H1 (cell line): ENCODE measurements at regions not wholly inside any gene's neighbourhood (a gene's known extent, or its start where the extent isn't known, plus 50 kb on each side); places are given as distances from the start of the nearest gene placed in this dataset.

Experiments used
- CTCF ChIA-PET: fragments of 300-600 bp; sonication (Branson Sonifier 250); formaldehyde crosslinking; loops from one replicate; lab custom pipeline; 2021; ENCODE audit not compliant: partially characterized antibody; lab: Charles Lee
- POLR2A ChIA-PET: fragments of 300-600 bp; sonication (Branson Sonifier 250); formaldehyde crosslinking; loops from one replicate; lab custom pipeline; 2021; ENCODE audit warnings: inconsistent platforms; ENCODE audit not compliant: partially characterized antibody; lab: Charles Lee
- DNase-seq, 2 experiments: peaks; one replicate each; pipeline versions ENCODE4 v3.0.0 to v3.0.0-alpha.2; 2010 to 2022; ENCODE audit warnings: low spot score in 2 of 2, low read depth in 1 of 2, mixed read lengths in 1 of 2
- FAIRE-seq: peaks from 2 replicates; lab custom pipeline; 2011; peaks lifted over from hg19 to GRCh38; lab: Jason Lieb, UNC
- H2AFZ ChIP-seq: 2 replicates; pipeline ENCODE4 v1.8.1; 2012; ENCODE audit warnings: low read length, inconsistent platforms
- H2AK5ac ChIP-seq: 2 replicates; pipeline ENCODE4 v1.6.1; 2013; ENCODE audit warnings: low read depth, low read length
- H2BK120ac ChIP-seq: replicated peaks from 2 replicates; pipeline ENCODE3; 2013; ENCODE audit warnings: low read depth, low read length, inconsistent platforms
- H2BK12ac ChIP-seq: 2 replicates; pipeline ENCODE4 v1.6.1; 2013; ENCODE audit warnings: low read depth, low read length
- H2BK15ac ChIP-seq: 2 replicates; pipeline ENCODE4 v1.6.1; 2013; ENCODE audit warnings: low read length
- H2BK20ac ChIP-seq: 2 replicates; pipeline ENCODE4 v1.6.1; 2013; ENCODE audit warnings: low read length
- H2BK5ac ChIP-seq: 2 replicates; pipeline ENCODE4 v1.6.1; 2013; ENCODE audit warnings: low read depth, low read length
- H3K14ac ChIP-seq: 2 replicates; pipeline ENCODE4 v1.6.1; 2013; ENCODE audit warnings: inconsistent platforms; ENCODE audit not compliant: insufficient read length
- H3K18ac ChIP-seq: 2 replicates; pipeline ENCODE4 v1.6.1; 2013; ENCODE audit warnings: low read length; ENCODE audit errors: extremely low read depth
- H3K23ac ChIP-seq: 2 replicates; pipeline ENCODE4 v1.6.1; 2013; ENCODE audit warnings: inconsistent platforms; ENCODE audit not compliant: insufficient read length
- H3K23me2 ChIP-seq: 2 replicates; pipeline ENCODE4 v1.6.1; 2013; ENCODE audit warnings: low read depth, low read length
- H3K27ac ChIP-seq: 2 replicates; pipeline ENCODE4 v1.6.1; 2011; ENCODE audit warnings: low read depth, low read length, inconsistent platforms
- H3K27me3 ChIP-seq, 4 experiments: replicated peaks in 1 of 4; 1 replicate in 1 of 4; 2 replicates in 3 of 4; pipeline versions ENCODE4 v1.6.1 to v1.8.1; 2011 to 2013; ENCODE audit warnings: low read length in 3 of 4, mild to moderate bottlenecking in 3 of 4, inconsistent platforms in 2 of 4, mixed read lengths in 2 of 4, moderate library complexity in 1 of 4; ENCODE audit not compliant: control insufficient read depth in 3 of 4, insufficient read depth in 3 of 4; ENCODE audit errors: extremely low read depth in 1 of 4
- H3K36me3 ChIP-seq, 4 experiments: 2 replicates each; pipeline versions ENCODE4 v1.6.1 to v1.8.1; 2011 to 2013; ENCODE audit warnings: mild to moderate bottlenecking in 4 of 4, low read length in 3 of 4, moderate library complexity in 2 of 4, control low read depth in 1 of 4, inconsistent platforms in 1 of 4; ENCODE audit not compliant: insufficient read depth in 4 of 4, control insufficient read depth in 2 of 4
- H3K4ac ChIP-seq: replicated peaks from 2 replicates; pipeline ENCODE3; 2013; ENCODE audit warnings: low read length, low read depth, mixed read lengths, inconsistent platforms; ENCODE audit not compliant: insufficient read length
- H3K4me1 ChIP-seq, 4 experiments: replicated peaks in 1 of 4; 1 replicate in 1 of 4; 2 replicates in 3 of 4; pipeline versions ENCODE4 v1.6.1 to v1.8.1; 2011 to 2013; ENCODE audit warnings: low read length in 3 of 4, inconsistent platforms in 2 of 4, mixed read lengths in 1 of 4; ENCODE audit not compliant: insufficient read depth in 4 of 4, control insufficient read depth in 3 of 4
- H3K4me2 ChIP-seq, 2 experiments: 2 replicates each; pipeline versions ENCODE4 v1.6.1 to v1.8.1; 2011 to 2013; ENCODE audit warnings: low read depth in 2 of 2, low read length in 2 of 2, control low read depth in 1 of 2, inconsistent platforms in 1 of 2, mild to moderate bottlenecking in 1 of 2; ENCODE audit not compliant: insufficient read depth in 1 of 2
- H3K4me3 ChIP-seq, 4 experiments: fragments of 200-600, 300-600 bp in 1 of 4; sonication (generic), shearing (Covaris generic), sonication (Bioruptor Twin) in 1 of 4; 2 replicates each; pipeline versions ENCODE4 v1.5.1 to v1.8.1; 2011 to 2016; ENCODE audit warnings: low read length in 4 of 4, low read depth in 3 of 4, control low read depth in 2 of 4, inconsistent platforms in 2 of 4, mild to moderate bottlenecking in 2 of 4, mixed read lengths in 1 of 4, moderate library complexity in 1 of 4; ENCODE audit not compliant: insufficient read depth in 2 of 4; ENCODE audit errors: extremely low read depth in 1 of 4
- H3K56ac ChIP-seq: replicated peaks from 2 replicates; pipeline ENCODE3; 2013; ENCODE audit warnings: low read depth, mild to moderate bottlenecking, mixed read lengths, low read length, inconsistent platforms; ENCODE audit not compliant: insufficient read length
- H3K79me1 ChIP-seq: 2 replicates; pipeline ENCODE4 v1.6.1; 2013; ENCODE audit warnings: low read depth, low read length, control low read depth
- H3K79me2 ChIP-seq, 2 experiments: 2 replicates each; pipeline versions ENCODE4 v1.6.1 to v1.8.1; 2012 to 2013; ENCODE audit warnings: low read length in 2 of 2, mild to moderate bottlenecking in 2 of 2, inconsistent platforms in 1 of 2; ENCODE audit not compliant: insufficient read depth in 2 of 2, control insufficient read depth in 1 of 2
- H3K9ac ChIP-seq, 4 experiments: replicated peaks in 1 of 4; 1 replicate in 1 of 4; 2 replicates in 3 of 4; pipeline versions ENCODE4 v1.6.1 to v1.8.1; 2011 to 2013; ENCODE audit warnings: low read depth in 3 of 4, low read length in 3 of 4, control low read depth in 2 of 4, mild to moderate bottlenecking in 2 of 4, moderate library complexity in 2 of 4, inconsistent platforms in 1 of 4; ENCODE audit errors: extremely low read depth in 1 of 4
- H3K9me3 ChIP-seq, 2 experiments: 2 replicates each; pipeline versions ENCODE4 v1.6.1 to v1.8.1; 2012 to 2013; ENCODE audit warnings: mild to moderate bottlenecking in 2 of 2, moderate library complexity in 2 of 2, control low read depth in 1 of 2, inconsistent platforms in 1 of 2, low read depth in 1 of 2, low read length in 1 of 2, mixed read lengths in 1 of 2; ENCODE audit not compliant: insufficient read depth in 2 of 2
- H4K20me1 ChIP-seq, 2 experiments: replicated peaks in 1 of 2; 2 replicates each; pipeline versions ENCODE3 to v1.8.1; 2011 to 2013; ENCODE audit warnings: inconsistent platforms in 2 of 2, low read length in 2 of 2, mild to moderate bottlenecking in 1 of 2; ENCODE audit not compliant: insufficient read depth in 2 of 2, control insufficient read depth in 1 of 2
- H4K5ac ChIP-seq: 2 replicates; pipeline ENCODE4 v1.6.1; 2013; ENCODE audit warnings: low read length, low read depth, mixed read lengths, inconsistent platforms; ENCODE audit not compliant: insufficient read length
- H4K8ac ChIP-seq: 2 replicates; pipeline ENCODE4 v1.8.0; 2013; ENCODE audit warnings: mild to moderate bottlenecking, moderate library complexity, low read length, inconsistent platforms; ENCODE audit not compliant: insufficient read depth; ENCODE audit errors: extremely low read depth
- H4K91ac ChIP-seq: replicated peaks from 2 replicates; pipeline ENCODE3; 2013; ENCODE audit warnings: low read length, mixed read lengths, inconsistent platforms; ENCODE audit not compliant: insufficient read length
- BCL11A ChIP-seq, 2 experiments: IDR thresholded peaks; one replicate each; pipeline ENCODE4 v1.6.1; 2011; ENCODE audit warnings: low read depth in 2 of 2, low read length in 2 of 2, mild to moderate bottlenecking in 2 of 2
- CEBPB ChIP-seq: IDR thresholded peaks from 2 replicates; pipeline ENCODE4 v1.6.1; 2012; ENCODE audit warnings: low read depth, low read length
- CREB1 ChIP-seq: IDR thresholded peaks from 2 replicates; pipeline ENCODE4 v1.6.1; 2012; ENCODE audit warnings: inconsistent platforms
- FOSL1 ChIP-seq: IDR thresholded peaks from 2 replicates; pipeline ENCODE4 v1.6.1; 2011; ENCODE audit warnings: mild to moderate bottlenecking, low read depth, low read length, moderate library complexity; ENCODE audit not compliant: insufficient read depth
- JUN ChIP-seq: IDR thresholded peaks from 2 replicates; pipeline ENCODE4 v1.6.1; 2011; ENCODE audit warnings: low read depth, mild to moderate bottlenecking, improper control_type of control experiment, low read length
- JUND ChIP-seq: IDR thresholded peaks from 2 replicates; pipeline ENCODE4 v1.6.1; 2011; ENCODE audit warnings: mild to moderate bottlenecking, improper control_type of control experiment, low read length
- KDM1A ChIP-seq: fragments of 200-600, 300-600 bp; sonication (generic); IDR thresholded peaks from 2 replicates; pipeline ENCODE4 v1.7.1; 2016; ENCODE audit warnings: mild to moderate bottlenecking, low read length, borderline replicate concordance
- NANOG ChIP-seq: IDR thresholded peaks from 2 replicates; pipeline ENCODE4 v1.6.1; 2011; ENCODE audit warnings: low read length, low read depth, mild to moderate bottlenecking, inconsistent platforms; ENCODE audit not compliant: insufficient read depth, poor library complexity, severe bottlenecking
- NRF1 ChIP-seq: IDR thresholded peaks from 2 replicates; pipeline ENCODE4 v1.6.1; 2011; ENCODE audit warnings: mild to moderate bottlenecking, low read depth, low read length, improper control_type of control experiment
- RFX5 ChIP-seq: IDR thresholded peaks from 2 replicates; pipeline ENCODE4 v1.6.1; 2011; ENCODE audit warnings: low read depth, low read length, improper control_type of control experiment, borderline replicate concordance
- SIRT6 ChIP-seq: IDR thresholded peaks from one replicate; pipeline ENCODE4 v1.7.1; 2012; ENCODE audit warnings: low read length, inconsistent platforms
- TEAD4 ChIP-seq: IDR thresholded peaks from 2 replicates; pipeline ENCODE4 v1.6.1; 2012; ENCODE audit warnings: low read depth, low read length, inconsistent platforms, mixed read lengths
- ZNF274 ChIP-seq: IDR thresholded peaks from 2 replicates; pipeline ENCODE4 v1.7.0; 2012; ENCODE audit warnings: low read length, borderline replicate concordance; ENCODE audit errors: extremely low read depth
- WGBS, 2 experiments: shearing (Covaris generic) in 1 of 2; methylation state at CpG; one replicate each; pipeline versions ENCODE4 v1.1.6 to v1.1.7; 2013 to 2015; ENCODE audit warnings: low lambda C conversion rate in 2 of 2, mixed read lengths in 2 of 2, inconsistent platforms in 1 of 2, low coverage in 1 of 2, missing lambda C conversion rate in 1 of 2; ENCODE audit not compliant: insufficient replicate concordance in 2 of 2, insufficient coverage in 1 of 2, insufficient read length in 1 of 2; ENCODE audit errors: extremely low coverage in 1 of 2, missing lambda C conversion rate in 1 of 2; 5-methylcytosine and 5-hydroxymethylcytosine counted together
- TF ChIP-seq, protein P1 (sequence below): IDR thresholded peaks from 2 replicates; pipeline ENCODE4 v1.6.1; 2011; ENCODE audit warnings: low read depth, mild to moderate bottlenecking, low read length; ENCODE audit not compliant: insufficient read depth

DNA sequence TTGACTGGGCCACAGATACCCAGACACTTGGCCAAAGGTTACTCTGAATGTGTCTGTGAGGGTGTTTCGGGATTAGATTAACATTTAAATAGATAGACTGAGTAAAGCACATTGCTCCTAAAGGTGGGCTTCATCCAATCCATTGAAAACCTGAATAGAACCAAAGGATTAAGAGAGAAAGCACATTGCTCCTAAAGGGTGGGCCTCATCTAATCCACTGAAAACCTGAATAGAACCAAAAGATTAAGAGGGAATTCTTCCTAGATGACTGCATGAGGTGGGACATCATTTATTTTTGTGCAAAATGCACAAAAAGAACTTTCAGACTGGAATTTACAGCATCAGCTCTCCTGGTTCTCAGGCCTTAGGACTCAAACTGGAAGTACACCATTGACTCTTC, 351.2 kb upstream of the PCDH10 start:
- H3K9me3 ChIP-seq = no peaks in the 10 kb centered on the region
- H2BK20ac ChIP-seq = no peak overlapping the region
- H4K8ac ChIP-seq = no peak overlapping the region
- H2AFZ ChIP-seq = 0 out of 2 replicates have a peak overlapping the region, but pooled peaks have one; percentile 10
- no peak overlapping the region for H3K27ac ChIP-seq
- POLR2A ChIA-PET = no interaction called here
- CTCF ChIA-PET = no interaction called here
- H2AK5ac ChIP-seq = no peak overlapping the region
- no peaks in the 10 kb centered on the region for H4K20me1 ChIP-seq
- no peak overlapping the region for H2BK5ac ChIP-seq
- H3K36me3 ChIP-seq = no peaks in the 10 kb centered on the region
- no peak overlapping the region for H3K56ac ChIP-seq
- H3K14ac ChIP-seq = no peak overlapping the region
- no peak overlapping the region for H3K4ac ChIP-seq
- H4K5ac ChIP-seq = no peak overlapping the region
- H3K23me2 ChIP-seq = no peaks in the 10 kb centered on the region
- no peaks in the 10 kb centered on the region for H3K79me1 ChIP-seq
- no peak overlapping the region for H3K23ac ChIP-seq
- no peak overlapping the region for H2BK12ac ChIP-seq
- no peak overlapping the region for H4K91ac ChIP-seq
- H3K4me1 ChIP-seq = no peaks in the 10 kb centered on the region
- H3K18ac ChIP-seq = no peak overlapping the region
- H2BK120ac ChIP-seq = no peak overlapping the region
- H3K4me3 ChIP-seq = no peak overlapping the region
- no peaks in the 10 kb centered on the region for H3K79me2 ChIP-seq
- DNase-seq (no peak), FAIRE-seq (no peak)
- 82% methylated on average over 1 of the region's 1 CpG; no CpG with 5 or more reads in 1 of the 2 experiments for WGBS, 2 experiments
- no peak overlapping the region for H3K4me2 ChIP-seq
- H3K27me3 ChIP-seq = no peaks in the 10 kb centered on the region
- H2BK15ac ChIP-seq = no peak overlapping the region
- no peak overlapping the region for H3K9ac ChIP-seq
- TF ChIP-seq KDM1A (no peak), CREB1 (no peak), ZNF274 (no peak), FOSL1 (no peak), RFX5 (no peak), TEAD4 (no peak), NRF1 (no peak), SIRT6 (no peak), JUN (no peak), CEBPB (no peak), JUND (no peak), BCL11A (IDR thresholded peaks at IDR 0.05; ENCODE audit: low read depth in 2 of 2, low read length in 2 of 2) (no peak), NANOG (no peak)
- TF ChIP-seq, protein P1, sequence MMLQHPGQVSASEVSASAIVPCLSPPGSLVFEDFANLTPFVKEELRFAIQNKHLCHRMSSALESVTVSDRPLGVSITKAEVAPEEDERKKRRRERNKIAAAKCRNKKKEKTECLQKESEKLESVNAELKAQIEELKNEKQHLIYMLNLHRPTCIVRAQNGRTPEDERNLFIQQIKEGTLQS = no peak
